ENCODE measurements at regions not wholly inside any gene's neighbourhood (a gene's known extent, or its start where the extent isn't known, plus 50 kb on each side); places are given as distances from the start of the nearest gene placed in this dataset.
"Not testable (repeated sequence)": the region's sequence is repeated elsewhere in the genome, so short reads cannot be mapped to it uniquely, and the experiment has no call there.

GRCh38 chr3:66842761-66843464, 155.2 kb upstream of the KBTBD8 start:
- TF ChIP-seq EZH2 (IDR thresholded peaks at IDR 0.05; ENCODE audit: borderline replicate concordance, insufficient read depth, low read depth, low read length, poor library complexity, severe bottlenecking); CTCF (IDR thresholded peaks at IDR 0.05): not testable (repeated sequence)

Data from B cell (primary cell).